GM12872 (cell line): ENCODE measurements at regions not wholly inside any gene's neighbourhood (a gene's known extent, or its start where the extent isn't known, plus 50 kb on each side); places are given as distances from the start of the nearest gene placed in this dataset.

Experiments used
- TF ChIP-seq, protein P1 (sequence below): IDR thresholded peaks from 3 replicates; pipeline ENCODE4 v1.5.1; 2011; ENCODE audit warnings: low read depth, mild to moderate bottlenecking, low read length, moderate library complexity; ENCODE audit not compliant: insufficient read depth

DNA sequence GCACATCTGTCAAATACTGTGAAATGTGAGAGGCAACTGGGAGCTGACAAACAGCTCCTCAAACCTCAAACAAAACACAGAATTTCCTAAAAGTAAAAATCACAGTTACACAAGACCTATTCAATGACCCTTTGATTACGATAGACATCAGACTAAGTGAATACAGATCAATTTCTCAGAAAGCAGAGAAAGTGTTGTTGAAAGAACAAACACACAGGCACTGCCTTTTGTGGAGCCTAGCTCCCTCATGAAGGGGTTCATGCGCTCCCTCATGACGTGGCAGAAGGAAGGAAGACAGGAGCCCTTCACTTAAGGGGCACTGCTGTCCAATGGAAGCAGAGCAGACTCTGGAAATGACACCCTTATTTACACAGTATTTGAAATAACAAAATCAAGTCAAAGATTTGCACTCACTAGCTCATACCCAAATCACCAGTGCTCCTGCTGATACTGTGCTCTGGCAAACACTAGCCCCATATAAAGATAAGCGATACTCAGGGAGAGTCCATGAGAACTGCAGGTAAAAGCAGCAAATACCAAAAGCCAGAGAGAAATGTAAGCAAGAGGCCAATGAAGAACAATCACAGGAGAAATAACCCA, 144.9 kb downstream of the KLF12 start:
- TF ChIP-seq, protein P1, sequence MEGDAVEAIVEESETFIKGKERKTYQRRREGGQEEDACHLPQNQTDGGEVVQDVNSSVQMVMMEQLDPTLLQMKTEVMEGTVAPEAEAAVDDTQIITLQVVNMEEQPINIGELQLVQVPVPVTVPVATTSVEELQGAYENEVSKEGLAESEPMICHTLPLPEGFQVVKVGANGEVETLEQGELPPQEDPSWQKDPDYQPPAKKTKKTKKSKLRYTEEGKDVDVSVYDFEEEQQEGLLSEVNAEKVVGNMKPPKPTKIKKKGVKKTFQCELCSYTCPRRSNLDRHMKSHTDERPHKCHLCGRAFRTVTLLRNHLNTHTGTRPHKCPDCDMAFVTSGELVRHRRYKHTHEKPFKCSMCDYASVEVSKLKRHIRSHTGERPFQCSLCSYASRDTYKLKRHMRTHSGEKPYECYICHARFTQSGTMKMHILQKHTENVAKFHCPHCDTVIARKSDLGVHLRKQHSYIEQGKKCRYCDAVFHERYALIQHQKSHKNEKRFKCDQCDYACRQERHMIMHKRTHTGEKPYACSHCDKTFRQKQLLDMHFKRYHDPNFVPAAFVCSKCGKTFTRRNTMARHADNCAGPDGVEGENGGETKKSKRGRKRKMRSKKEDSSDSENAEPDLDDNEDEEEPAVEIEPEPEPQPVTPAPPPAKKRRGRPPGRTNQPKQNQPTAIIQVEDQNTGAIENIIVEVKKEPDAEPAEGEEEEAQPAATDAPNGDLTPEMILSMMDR: no peak

DNA sequence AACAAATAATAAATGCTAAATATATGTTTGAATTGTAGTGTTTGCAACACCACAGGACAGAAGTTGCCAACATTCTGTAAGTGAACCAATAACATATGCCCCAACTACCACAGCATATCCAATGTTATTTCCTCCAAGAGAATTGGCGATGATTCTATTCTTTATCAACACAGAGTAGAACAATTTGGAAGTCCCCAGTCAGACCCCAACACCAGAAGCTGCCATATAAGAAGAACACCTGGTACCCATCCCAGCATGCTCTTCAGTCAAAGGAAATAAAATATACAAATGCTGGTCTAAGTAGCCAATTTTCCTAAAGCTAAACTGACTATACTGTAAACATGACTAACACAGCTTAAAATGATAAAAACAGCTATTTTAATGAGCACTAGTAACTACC, 145.7 kb downstream of the KLF12 start:
- TF ChIP-seq, protein P1: no peak

DNA sequence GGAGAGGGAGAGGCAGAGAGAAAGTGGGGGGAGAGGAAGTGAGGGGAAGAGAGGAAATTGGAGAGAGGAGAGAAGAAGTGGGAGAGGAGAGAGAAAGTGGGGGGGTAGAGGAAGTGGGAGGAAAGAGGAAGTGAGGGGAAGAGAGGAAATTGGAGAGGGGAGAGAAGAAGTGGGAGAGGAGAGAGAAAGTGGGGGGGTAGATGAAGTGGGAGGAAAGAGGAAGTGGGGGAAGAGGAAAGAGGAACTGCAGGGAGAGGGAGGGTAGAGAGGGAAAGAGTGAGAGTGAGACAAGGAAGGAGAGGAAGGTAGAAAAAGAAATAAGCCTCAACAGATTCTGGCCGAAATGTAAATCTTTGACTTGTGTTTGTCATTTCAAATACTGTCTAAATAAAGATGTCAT, 146.6 kb downstream of the KLF12 start:
- TF ChIP-seq, protein P1: no peak

DNA sequence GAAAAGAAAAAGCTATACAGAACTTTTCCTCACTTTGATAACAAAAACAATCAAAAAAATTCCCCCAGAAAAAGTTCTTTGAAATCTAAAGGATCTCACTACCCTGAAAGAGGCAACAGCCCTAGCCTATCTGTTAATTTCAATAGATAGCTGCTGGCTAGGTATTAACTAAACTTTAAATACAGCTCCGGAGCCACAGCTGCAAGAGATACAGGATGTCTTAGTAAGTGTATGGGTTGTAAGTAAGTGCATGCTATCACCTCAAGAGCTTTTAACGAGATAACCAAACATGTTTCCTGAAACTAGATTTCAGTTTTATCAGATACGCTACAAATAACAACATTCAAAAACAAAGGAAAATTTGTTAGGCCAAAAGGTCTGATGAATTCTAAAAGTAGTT, 148.4 kb downstream of the KLF12 start:
- TF ChIP-seq, protein P1: no peak

DNA sequence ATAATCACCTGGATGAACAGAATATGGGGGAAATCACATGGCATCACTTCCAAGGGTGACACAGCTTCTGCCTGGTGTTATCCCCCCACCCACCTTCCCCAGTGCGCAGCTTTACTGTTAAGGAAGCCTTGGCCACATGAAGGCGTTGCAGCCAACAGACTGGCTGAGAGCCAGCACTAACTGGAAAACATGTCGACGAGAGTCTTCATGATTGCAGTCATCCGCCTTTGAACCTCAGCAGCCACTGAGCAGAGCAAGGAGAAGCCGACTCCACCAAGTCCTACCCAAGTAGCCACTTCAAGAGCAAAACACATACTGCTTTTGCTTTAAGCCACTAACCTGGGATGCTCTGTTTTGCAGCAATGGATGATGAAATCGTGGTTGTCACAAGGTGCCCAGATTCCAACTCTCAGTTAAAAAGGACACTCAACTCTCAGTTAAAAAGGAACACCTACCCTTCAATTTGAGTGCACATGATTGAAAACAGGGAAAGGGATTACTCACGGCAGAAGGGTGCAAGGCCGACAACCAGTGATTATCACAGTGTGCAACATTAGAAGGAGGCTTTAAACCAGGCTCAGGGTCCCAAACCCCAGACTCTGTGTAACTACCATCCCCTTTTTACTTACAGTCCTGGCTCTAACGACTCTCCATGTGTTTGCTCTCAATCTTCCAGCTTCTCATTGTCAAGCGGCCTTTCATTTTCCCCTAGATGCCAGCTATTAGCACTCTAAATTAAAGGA, 149.1 kb downstream of the KLF12 start:
- TF ChIP-seq, protein P1: no peak

DNA sequence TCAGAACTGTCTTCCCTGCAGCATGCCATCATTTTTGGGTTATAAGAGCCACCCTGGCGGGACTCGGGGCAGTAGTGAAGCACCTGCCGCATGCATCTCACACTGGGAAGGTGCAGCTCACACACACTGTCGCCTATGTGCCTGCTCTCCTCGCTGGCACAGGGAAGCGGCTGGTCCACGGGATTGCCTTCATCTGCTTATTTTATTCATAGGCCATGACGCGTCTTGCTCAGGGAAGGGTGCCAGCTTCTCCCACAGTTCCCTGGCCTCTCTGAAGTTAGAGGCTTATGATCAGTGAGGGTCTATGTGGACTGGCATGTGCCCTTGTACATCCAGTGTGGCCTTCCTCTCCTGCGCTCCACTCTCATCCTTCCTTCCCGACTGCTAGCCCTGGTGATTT, 150.0 kb downstream of the KLF12 start:
- TF ChIP-seq, protein P1: no peak

DNA sequence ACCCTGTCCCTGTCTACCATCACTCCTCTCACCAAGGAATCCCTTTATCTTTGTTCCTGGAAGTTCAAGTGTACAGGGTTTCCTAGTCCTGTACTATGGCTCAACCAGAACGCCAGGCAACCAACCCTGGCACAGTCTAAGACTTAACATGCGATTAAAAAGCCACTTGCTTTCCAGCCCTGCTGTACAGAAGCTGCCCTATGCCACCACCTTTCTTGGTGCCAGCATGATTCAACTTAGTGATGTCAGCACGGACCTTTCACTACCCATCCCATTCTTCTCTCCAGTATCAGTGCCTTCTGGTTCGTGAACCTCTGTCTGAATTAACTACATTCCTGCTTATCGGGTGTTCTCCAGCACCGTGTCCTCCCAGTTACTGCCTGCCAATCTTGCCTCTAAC, 151.1 kb downstream of the KLF12 start:
- TF ChIP-seq, protein P1: no peak
